ENCODE measurements at regions not wholly inside any gene's neighbourhood (a gene's known extent, or its start where the extent isn't known, plus 50 kb on each side); places are given as distances from the start of the nearest gene placed in this dataset.
"Not testable (repeated sequence)": the region's sequence is repeated elsewhere in the genome, so short reads cannot be mapped to it uniquely, and the experiment has no call there.

- DNase-seq (ENCODE audit: low spot score) = no peak
Observed at GRCh38 chr16:65751622-65752521, 614.6 kb upstream of the CDH5 start.

GRCh38 chr16:65749506-65749905, 617.0 kb upstream of the CDH5 start:
- DNase-seq (ENCODE audit: low spot score) = no peak

- no peak for DNase-seq (ENCODE audit: low spot score)
Observed at GRCh38 chr16:65746941-65747340, 619.5 kb upstream of the CDH5 start.

GRCh38 chr16:65745201-65745708, 621.2 kb upstream of the CDH5 start:
- no peak for DNase-seq (ENCODE audit: low spot score)

GRCh38 chr16:65744401-65744800, 622.1 kb upstream of the CDH5 start:
- DNase-seq (ENCODE audit: low spot score) = no peak

- DNase-seq (ENCODE audit: low spot score) = no peak
Observed at GRCh38 chr16:65743558-65743957, 621.7 kb upstream of the CDH11 start.

GRCh38 chr16:65740711-65741110, 618.8 kb upstream of the CDH11 start:
- DNase-seq (ENCODE audit: low spot score) = no peak

GRCh38 chr16:65739518-65739917, 617.7 kb upstream of the CDH11 start:
- DNase-seq (ENCODE audit: low spot score) = no peak

- DNase-seq (ENCODE audit: low spot score) = no peak
Observed at GRCh38 chr16:65737831-65738230, 616.0 kb upstream of the CDH11 start.

GRCh38 chr16:65735615-65736014, 613.8 kb upstream of the CDH11 start:
- not testable (repeated sequence) for DNase-seq (ENCODE audit: low spot score)

GRCh38 chr16:65733721-65734120, 611.9 kb upstream of the CDH11 start:
- no peak for DNase-seq (ENCODE audit: low spot score)

GRCh38 chr16:65731833-65732232, 610.0 kb upstream of the CDH11 start:
- no peak for DNase-seq (ENCODE audit: low spot score)

- no peak for DNase-seq (ENCODE audit: low spot score)
Observed at GRCh38 chr16:65728652-65729051, 606.8 kb upstream of the CDH11 start.

GRCh38 chr16:65728167-65728566, 606.3 kb upstream of the CDH11 start:
- DNase-seq (ENCODE audit: low spot score) = no peak

GRCh38 chr16:65727534-65728137, 605.8 kb upstream of the CDH11 start:
- DNase-seq (ENCODE audit: low spot score) = no peak

GRCh38 chr16:65725156-65725845, 603.4 kb upstream of the CDH11 start:
- no peak for DNase-seq (ENCODE audit: low spot score)

GRCh38 chr16:65722429-65722828, 600.6 kb upstream of the CDH11 start:
- no peak for DNase-seq (ENCODE audit: low spot score)

GRCh38 chr16:65717846-65718245, 596.0 kb upstream of the CDH11 start:
- DNase-seq (ENCODE audit: low spot score) = no peak

GRCh38 chr16:65716737-65717700, 595.2 kb upstream of the CDH11 start:
- no peak for DNase-seq (ENCODE audit: low spot score)

- DNase-seq (ENCODE audit: low spot score) = no peak
Observed at GRCh38 chr16:65713181-65713808, 591.4 kb upstream of the CDH11 start.
